PFSK-1 (cell line): ENCODE measurements at regions not wholly inside any gene's neighbourhood (a gene's known extent, or its start where the extent isn't known, plus 50 kb on each side); places are given as distances from the start of the nearest gene placed in this dataset.

Experiments used
- POLR2AphosphoS5 ChIP-seq: IDR thresholded peaks from 2 replicates; pipeline ENCODE4 v1.6.1; 2012; ENCODE audit warnings: low read depth, mild to moderate bottlenecking, control low read depth, low read length, moderate library complexity
- SIN3A ChIP-seq: IDR thresholded peaks from 2 replicates; pipeline ENCODE4 v1.6.1; 2012; ENCODE audit warnings: mild to moderate bottlenecking, low read length, moderate library complexity, borderline replicate concordance; ENCODE audit not compliant: insufficient read depth
- TF ChIP-seq, protein P1 (sequence below), 2 experiments: IDR thresholded peaks; 2 replicates each; pipeline versions ENCODE4 v1.6.1 to v1.8.0; 2011 to 2012; ENCODE audit warnings: low read depth in 2 of 2, low read length in 2 of 2, control low read depth in 1 of 2, inconsistent platforms in 1 of 2, mild to moderate bottlenecking in 1 of 2, moderate library complexity in 1 of 2; ENCODE audit not compliant: insufficient read depth in 1 of 2

DNA sequence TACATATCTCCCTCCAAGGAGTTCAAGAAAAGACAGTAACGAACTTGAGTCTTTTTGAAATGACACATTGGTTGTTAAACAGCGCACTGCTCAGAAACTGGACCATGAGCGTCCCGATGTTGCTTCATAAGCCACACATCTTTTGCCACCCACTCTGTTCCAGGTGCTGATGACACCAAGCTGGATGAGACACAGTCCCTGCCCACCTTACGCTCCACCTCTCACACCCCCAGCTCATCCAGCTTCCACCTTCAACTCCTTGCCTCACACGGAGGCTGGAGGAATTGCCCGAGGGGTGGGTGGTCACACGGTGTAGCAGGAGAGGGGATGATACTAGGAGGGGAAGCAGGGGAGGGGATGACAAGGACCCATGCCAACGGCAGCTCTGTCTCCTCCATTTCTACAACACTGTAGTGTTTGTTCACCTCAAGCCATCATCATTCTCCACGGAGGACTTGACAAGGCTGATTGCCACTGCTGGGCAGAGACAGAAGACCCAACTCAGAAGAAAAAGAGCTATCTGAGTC, 148.5 kb upstream of the TNR start:
- TF ChIP-seq POLR2AphosphoS5 (no peak), SIN3A (no peak)
- TF ChIP-seq, protein P1, sequence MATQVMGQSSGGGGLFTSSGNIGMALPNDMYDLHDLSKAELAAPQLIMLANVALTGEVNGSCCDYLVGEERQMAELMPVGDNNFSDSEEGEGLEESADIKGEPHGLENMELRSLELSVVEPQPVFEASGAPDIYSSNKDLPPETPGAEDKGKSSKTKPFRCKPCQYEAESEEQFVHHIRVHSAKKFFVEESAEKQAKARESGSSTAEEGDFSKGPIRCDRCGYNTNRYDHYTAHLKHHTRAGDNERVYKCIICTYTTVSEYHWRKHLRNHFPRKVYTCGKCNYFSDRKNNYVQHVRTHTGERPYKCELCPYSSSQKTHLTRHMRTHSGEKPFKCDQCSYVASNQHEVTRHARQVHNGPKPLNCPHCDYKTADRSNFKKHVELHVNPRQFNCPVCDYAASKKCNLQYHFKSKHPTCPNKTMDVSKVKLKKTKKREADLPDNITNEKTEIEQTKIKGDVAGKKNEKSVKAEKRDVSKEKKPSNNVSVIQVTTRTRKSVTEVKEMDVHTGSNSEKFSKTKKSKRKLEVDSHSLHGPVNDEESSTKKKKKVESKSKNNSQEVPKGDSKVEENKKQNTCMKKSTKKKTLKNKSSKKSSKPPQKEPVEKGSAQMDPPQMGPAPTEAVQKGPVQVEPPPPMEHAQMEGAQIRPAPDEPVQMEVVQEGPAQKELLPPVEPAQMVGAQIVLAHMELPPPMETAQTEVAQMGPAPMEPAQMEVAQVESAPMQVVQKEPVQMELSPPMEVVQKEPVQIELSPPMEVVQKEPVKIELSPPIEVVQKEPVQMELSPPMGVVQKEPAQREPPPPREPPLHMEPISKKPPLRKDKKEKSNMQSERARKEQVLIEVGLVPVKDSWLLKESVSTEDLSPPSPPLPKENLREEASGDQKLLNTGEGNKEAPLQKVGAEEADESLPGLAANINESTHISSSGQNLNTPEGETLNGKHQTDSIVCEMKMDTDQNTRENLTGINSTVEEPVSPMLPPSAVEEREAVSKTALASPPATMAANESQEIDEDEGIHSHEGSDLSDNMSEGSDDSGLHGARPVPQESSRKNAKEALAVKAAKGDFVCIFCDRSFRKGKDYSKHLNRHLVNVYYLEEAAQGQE (IDR thresholded peaks at IDR 0.05; ENCODE audit: insufficient read depth in 1 of 2, low read depth in 2 of 2, low read length in 2 of 2): no peak
